Tibial nerve (tissue), 4 donors: ENCODE measurements at regions not wholly inside any gene's neighbourhood (a gene's known extent, or its start where the extent isn't known, plus 50 kb on each side); places are given as distances from the start of the nearest gene placed in this dataset.

Experiments used
- CTCF ChIP-seq, 5 experiments: fragments of 200-600 bp in 3 of 5; fragments of 450-650 bp in 2 of 5; sonication (generic) in 3 of 5; IDR thresholded peaks; one replicate each; pipeline ENCODE4 v1.5.1; 2016 to 2019; ENCODE audit warnings: antibody characterized with exemption in 5 of 5, mild to moderate bottlenecking in 3 of 5, moderate library complexity in 2 of 5
- EP300 ChIP-seq, 2 donors: sonication (generic); formaldehyde crosslinking; IDR thresholded peaks; one replicate each; pipeline ENCODE4 v1.6.1; 2017; ENCODE audit warnings: antibody characterized with exemption in 2 of 2, mild to moderate bottlenecking in 1 of 2
- POLR2A ChIP-seq, 2 donors: fragments of 450-650 bp; IDR thresholded peaks; one replicate each; pipeline ENCODE4 v1.6.1; 2017; ENCODE audit warnings: antibody characterized with exemption in 2 of 2, mild to moderate bottlenecking in 2 of 2, moderate library complexity in 2 of 2

- TF ChIP-seq CTCF (IDR thresholded peaks at IDR 0.05) = no peak
- TF ChIP-seq EP300 (IDR thresholded peaks at IDR 0.05) = no peak
- no peak for TF ChIP-seq POLR2A (IDR thresholded peaks at IDR 0.05)
Measured at GRCh38 chr2:88949336-88949735, 257.9 kb downstream of the RPIA start.
